Activated CD8-positive, alpha-beta memory T cell treated with anti-CD3 and anti-CD28 coated beads, Interleukin-2, amount 50 U/mL, for 24 hours (primary cell): ENCODE measurements at regions not wholly inside any gene's neighbourhood (a gene's known extent, or its start where the extent isn't known, plus 50 kb on each side); places are given as distances from the start of the nearest gene placed in this dataset.
"Not testable (repeated sequence)": the region's sequence is repeated elsewhere in the genome, so short reads cannot be mapped to it uniquely, and the experiment has no call there.

Source experiments
- DNase-seq: peaks from one replicate; pipeline ENCODE4 v3.0.0-alpha.2; 2020; ENCODE audit errors: extremely low read depth

DNA sequence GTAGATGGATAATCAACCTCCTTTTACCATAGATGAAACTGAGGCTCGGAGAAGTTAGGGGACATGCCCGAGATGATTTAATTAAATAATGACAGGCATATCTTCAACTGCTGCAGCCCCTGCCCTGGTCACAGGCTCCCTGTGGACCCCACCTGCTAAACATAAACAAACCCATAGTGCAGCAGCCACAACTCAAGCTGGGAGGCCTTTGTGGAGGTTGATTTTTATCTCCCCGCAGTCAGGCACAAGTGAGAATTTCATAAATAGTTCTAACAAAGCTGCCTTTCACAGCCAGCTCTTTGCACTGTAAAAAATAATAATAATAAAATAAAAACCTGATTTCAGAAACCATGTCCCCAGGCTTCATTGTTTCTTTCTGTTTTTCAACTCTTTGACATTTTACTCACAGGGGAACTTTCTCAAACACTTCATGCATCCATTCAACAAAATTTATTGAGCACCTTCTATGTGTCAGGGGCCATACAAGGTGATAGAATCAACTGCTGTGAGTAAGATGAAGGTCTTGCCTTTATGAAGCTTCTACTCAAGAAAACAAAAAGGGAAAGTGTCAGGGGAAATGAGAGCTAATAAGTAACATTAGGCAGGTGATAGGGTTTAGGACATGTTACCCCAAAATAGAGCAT is 393.6 kb upstream of the PROK2 start:
- no peak for DNase-seq

DNA sequence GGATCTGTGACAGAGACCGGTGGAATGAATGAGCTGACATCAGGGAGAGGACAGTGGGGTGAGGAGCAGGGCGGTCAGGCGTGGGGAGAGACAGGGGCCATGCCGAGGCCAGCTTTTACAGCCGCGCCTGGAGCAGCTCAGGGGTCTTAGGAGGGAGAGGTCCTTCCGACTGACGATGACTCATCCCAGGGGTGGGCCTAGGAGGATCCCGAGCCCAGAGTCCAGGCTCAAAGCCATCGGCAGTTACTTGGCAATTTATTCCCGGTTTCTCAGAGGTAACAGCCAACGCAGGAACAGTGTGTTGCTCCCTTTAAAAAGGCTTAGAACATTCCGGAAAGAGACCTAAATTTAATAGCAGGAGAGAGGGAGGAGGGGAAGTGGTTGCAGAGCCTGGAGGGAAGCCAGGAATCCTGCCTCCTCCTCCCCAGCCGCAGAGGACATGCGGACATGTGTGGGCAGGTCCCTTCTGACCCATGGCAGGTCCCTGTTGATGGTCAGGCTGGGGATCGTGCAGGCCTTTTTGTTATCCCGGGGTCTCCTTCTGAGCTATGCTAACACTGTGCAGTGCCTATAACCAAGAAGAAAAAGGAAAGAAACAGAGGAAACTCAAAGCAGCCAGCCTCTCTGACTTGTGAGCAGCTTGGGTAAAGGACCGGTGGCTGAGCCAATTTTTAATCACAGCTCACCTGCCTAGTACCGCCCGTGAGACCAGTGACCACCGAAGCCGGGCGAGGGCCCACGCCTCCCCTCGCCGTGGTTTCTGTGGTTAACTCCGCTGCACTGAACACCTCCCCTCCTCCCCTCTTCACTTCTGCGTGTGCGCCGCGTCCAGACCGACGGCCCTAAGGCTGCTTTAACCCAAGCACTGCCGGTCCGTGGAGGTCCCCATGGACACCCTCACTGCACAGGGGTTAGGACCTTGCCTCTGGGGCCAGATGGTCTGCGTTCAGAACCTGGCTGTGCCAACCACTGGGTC is 392.4 kb upstream of the PROK2 start:
- DNase-seq = no peak

DNA sequence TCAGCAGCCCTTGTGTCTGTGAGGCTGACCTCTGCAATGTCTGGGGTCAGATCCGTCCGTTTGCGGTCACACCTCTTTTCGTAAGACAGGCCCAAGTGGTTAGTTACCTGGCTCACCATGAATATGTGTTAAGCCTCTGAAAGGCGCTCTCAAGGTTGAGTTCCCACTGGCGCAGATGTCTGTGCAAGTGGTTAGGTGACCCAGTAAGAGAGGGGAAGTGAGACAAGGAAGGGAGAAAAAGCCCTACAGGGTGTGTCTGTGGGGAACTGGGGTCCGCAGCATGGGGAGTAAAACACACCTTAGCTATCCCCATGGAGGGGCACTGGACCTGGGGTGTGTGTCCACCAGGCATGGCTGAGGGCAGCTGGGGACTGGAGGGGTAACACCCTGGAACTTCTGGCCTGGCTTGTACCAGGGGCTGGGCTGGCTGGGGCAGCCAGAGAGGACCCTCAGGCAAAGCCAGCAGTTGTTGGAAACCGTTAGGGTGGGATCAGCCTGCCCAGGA is 391.6 kb upstream of the PROK2 start:
- no peak for DNase-seq

DNA sequence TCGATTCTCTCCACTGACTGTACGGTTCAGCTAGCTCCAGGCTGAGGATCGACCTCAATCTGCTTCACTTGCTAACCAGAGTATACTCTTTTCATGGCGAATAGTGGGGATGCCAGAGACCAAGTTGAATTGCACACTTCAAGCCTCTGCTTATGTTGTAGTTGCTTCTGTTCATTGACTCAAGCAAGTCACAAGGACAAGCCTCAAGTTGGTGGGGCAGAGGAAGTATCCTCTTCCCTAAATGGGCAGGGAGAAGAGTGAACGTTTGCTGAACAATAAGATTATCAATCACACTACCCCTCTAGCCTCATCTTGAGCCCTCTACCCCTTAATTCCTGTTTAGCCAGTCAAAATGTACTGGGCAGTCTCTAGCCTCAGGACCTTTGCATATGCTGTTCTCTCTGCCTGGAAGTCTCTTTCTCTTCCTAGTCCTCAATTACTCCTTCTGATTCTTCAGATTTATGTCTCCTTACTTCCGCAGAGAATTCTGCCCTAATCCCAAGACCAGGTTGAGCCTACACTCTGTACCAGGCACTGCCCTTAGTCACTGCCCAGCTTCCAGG is 390.4 kb upstream of the PROK2 start:
- DNase-seq = no peak

DNA sequence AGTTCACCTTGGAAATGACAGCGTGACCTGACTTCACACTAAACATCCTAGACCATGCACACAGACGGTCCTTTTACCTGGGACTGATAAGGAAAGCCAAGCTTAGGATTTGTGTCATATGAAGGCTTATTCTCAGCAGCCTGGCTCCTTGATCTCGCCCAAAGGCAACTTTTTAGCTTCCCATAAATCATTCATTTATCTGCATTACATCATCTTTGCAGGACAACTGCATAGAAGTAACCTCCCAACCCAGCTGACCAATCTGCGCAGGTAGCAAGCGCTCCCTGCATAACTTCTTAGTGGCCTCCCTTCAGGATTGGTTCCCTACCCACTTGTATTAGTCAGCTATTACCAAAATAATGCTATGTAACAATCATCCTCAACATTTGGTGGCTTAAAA is 389.9 kb upstream of the PROK2 start:
- no peak for DNase-seq

DNA sequence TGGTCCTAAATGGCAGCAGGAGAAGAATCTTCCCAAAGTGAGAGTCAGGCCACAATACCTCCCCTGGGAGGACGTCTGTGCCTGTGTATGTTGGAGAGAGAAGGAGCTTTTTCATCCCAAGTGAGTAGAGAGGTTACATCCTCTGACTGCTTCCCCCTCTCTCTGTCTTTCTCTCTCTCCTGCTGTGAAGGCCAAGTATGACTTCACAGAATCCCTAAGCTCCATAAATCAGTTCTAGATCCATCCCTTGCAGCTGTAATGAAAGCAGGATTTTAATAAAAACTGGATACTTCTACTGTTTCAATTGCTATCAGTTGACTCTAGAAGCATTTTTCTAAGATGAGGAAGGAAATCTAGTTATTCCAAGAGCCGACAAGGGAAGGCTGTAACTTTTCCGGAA is 389.1 kb upstream of the PROK2 start:
- no peak for DNase-seq

DNA sequence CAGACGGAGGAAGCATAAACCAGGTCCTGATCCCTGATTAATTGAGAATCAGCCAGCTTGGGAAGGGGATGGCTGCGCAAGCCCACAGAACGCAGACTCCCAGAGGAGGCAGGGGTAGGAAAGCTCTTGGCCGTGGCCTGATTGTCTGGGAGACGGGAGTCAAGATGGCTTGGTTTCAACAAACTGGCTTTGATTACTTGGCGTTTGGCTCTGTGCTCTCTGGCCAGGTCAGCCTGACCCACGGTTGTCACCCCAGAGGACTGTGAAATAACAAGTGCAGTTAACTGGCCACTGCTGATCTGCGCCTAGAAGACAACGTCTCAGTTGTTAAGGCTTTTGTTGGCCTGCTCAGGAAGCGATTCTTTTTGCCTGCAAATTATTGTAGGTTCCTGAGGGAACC is 387.0 kb upstream of the PROK2 start:
- DNase-seq = no peak

DNA sequence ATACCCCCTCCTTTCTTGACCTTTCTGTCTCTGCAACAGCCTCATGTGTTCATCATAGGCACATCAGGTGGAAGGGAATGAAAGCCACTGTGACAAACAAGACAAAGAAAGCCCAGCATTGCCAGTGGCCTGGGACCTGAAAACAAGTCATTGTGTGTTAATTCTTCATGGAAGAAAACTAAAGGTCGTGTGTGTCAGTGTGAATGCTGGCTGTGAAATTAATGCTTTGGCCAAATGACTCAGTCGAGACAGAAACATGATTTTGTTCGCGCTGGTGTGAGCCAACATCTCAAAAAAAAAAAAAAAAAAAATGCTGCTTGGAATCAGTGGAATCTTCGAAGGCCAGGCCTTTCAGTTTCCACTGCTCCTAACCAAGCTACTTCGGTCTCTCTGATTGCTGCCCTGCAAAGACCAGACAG is 386.5 kb upstream of the PROK2 start:
- DNase-seq = no peak

DNA sequence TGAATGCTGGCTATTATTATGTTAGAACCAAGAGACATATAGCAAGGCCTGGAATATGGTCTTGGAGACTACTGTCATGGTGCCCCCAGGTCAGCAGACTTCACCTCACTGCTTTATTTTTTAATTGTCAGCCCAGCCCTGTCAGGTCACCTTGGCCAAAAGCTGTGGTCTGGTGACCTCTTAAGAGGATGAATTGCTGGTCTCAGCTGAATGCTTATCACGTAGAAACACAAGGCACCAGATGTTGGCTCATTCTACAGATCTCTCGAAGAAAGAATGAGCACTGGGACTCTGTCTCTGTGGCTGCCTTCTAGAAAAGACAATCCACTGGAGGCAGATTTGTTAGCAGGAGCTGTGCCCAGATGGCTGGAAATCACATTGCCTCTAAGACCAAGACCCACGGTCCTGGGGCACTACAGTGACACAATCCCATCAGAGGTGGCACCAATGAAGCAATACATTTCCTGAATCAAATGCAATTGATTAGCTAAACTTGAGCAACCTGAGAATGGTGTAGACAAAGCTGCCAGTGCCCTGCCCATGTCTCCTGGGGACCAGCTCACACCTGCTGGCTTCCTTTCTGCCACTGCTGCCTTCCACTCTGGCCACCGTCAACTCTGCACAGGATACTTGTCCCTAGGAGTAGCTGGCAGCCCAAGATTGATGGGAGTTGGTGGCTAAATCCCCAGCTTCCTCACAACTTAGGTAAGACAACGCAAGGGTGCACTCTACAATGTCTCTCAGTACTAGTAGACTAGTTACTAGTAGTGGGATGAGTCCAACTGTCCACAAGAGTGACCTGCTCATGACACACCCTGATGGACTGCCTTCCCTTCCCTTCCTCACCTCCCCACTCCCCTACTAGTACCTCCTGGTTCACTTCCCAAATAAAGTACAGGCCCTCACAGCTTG is 384.9 kb upstream of the PROK2 start:
- no peak for DNase-seq

DNA sequence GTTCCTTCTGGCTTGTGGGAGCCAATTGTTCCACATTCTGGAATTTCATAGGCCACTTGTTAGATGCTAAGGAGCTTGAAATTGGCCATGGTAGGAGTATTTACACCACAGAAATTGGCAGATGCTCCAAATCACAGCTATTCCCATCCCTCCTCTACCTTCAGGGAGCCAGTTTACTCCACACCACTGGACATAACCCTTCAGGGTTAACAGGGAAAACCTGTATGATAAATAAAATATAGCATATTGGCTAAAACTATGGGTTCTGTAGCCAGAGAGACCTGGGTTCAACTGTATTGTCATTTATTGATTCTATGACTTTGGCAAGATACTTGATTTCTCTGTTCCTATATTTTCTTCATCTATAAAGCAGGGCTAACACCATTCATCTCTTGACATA is 384.2 kb upstream of the PROK2 start:
- DNase-seq = no peak

DNA sequence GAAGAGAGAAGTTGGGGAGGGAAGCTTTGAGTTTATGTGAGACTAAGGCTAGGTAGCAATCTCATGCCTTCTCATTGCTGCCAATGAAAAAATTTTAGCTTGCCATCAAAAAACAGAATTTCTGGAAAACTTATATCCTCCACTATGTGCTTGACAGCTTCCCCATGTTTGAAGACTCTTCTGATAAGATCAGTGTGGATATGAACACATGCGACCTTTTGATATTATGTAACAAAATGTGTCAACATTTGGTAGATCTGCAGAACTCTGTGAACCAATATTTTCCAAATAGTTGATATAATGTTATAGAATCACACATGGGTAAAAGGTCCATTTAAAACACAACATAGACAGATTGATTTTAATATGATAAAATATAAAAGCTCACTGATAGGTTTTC is 380.9 kb upstream of the PROK2 start:
- no peak for DNase-seq

DNA sequence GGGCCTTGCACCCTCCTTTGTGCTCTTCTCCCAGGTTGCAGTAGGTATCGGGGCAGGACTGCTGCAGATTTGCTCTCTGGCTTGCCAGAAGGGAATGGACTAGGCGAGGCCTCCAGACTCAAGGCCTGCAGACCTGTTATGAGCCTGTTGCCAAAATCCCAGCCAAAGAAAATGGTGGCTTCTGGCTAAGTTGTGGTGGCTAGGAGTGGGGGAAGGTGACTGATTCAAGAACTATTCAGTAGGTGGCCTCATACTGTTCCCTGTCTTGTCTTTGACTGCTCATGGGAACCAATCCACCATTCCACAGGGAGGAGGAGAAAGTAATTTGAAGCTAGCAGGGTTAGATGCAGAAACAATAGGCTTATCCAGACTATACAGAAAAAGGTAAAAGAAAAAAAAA is 380.4 kb upstream of the PROK2 start:
- DNase-seq = no peak

DNA sequence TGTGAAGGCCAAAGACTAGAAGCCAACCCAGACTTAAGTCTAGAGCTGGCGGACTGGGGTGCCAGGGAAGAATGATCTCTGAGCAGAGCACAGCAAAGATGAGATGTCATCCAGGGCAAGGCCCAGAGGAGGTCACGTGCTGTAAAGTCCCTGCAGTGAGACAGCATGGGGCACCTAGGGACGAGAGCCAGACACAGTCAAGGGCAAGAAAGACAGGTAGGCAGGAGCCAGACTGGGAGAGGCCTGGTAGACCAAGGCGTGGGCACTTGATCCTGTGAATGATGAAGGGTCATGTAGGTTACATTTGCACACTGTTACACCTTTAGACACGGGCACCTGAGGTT is 379.7 kb upstream of the PROK2 start:
- DNase-seq = no peak

DNA sequence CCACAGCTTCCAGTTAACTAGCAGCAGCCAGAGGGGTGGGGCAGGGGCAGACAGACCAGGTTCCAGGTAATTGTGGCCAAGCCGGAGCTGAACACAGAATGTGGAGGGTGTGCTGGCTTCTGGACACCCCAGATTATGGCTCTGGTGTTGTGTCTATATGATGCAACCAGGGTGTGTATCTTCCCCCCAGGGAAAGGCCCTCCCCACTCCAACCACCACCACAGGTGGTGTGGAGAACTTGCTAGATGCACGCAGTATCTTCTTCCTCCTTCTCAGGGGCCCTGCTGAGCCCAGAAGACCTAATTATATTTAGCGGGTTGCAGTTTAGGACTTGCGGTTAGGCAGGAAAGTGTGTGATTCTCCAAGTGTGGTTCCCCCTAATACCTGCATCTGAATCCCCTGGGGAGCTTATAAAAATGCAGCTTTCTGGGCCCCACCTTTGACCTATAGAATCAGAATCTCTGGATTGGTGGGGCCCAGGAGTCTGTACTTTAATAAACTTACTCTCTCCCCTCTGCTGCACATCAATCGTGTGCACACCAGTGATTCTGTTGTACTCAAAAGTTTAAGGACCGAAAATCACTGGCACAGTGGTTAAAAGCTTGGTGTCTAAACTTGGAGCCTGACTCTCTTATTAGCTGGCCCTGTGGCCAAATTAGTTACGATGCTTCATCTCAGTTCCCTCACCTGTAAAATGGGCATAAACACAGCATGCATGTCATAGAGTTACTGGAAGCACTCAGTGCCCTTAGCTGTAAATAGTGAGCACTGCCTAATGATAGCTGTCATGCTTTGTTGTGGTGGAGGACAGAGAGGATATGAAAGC is 379.1 kb upstream of the PROK2 start:
- no peak for DNase-seq

DNA sequence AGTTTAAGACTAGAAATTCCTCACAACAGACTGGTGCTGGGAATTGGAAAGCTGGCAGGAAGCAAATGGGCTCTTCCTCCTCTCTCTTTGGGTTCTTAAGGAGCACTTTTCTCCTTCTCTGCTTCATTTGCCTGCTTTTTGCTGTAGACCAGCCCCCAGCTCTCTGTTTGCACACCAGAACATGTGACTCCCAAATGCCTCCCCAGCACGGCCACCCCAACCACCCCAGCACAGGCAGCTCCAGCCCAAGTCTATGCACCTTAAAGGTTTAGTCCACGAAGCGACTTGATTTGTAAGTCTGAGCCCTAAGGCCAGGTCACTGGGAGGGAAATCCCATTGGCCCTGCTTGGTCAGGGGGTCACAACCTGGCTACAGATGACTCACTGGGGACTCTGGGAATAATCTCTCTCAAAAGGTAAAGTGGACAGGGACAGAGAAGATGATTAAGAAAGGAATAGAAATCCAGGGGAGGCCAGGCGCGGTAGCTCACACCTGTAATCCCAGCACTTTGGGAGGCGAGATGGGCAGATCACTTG is 377.8 kb upstream of the PROK2 start:
- no peak for DNase-seq

DNA sequence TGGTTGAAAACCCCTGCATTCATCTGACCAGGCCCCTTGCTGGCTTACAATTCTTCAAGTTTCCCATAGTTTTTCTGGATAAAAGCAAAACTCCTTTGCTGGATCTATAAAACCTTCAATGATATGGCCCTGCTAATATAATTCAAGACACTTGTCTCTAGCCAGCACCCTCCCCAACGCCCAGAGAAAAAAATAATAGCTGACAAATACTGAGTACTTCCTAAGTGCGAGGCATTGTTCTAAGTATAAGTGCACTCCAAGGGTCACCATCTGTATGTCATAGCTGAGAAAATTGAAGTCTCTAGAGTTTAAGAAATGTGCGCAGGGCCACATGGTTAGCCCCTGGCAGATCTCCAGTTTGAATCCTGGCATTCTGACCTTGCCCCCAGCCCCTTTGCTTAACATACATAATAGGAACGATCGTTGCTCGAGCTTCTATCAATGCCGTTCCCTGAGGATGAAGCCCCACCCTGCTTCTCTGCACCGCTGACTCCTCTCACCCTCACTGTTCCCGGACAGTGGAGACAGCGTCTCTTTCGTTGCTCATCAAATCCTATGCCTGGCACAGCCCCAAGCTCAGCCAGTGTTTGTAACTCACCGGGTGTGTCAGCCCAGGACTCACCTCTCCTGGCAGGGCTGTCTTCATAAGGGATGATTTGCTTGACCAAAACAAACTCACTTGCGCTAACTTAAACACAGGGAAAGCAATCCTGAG is 377.1 kb upstream of the PROK2 start:
- DNase-seq = no peak

DNA sequence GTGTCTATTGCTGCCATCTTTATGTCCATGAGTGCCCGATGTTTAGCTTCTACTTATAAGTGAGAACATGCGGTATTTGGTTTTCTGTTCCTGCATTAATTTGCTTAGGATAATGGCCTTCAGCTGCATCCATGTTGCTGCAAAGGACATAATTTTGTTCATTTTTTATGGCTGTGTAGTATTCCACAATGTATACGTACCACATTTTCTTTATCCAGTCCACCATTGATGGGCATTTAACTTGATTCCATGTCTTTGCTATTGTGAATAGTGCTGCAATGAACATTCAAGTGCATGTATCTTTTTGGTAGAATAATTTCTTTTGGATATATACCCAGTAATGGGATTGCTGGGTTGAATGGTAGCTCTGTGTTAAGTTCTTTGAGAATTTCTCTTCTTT is 376.3 kb upstream of the PROK2 start:
- not testable (repeated sequence) for DNase-seq

DNA sequence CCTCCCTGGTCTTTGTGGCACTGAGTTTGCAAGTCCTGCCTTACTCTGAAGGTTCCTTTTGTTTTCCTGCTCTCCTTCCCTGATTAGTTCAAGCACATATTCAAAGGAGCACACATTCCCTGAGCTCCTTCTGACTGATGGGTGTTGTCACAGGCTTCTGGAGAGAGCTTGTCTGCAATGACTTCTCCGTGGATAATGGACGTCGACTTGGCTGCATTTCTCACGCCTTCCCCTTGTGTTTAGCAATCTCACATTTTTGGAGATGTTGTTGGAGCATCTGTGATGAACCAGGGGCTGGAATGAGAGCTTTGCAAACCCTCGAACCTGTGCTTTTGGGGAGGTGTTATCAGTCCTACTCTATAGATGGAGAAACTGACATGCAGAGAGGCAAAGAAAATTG is 375.4 kb upstream of the PROK2 start:
- DNase-seq = no peak

DNA sequence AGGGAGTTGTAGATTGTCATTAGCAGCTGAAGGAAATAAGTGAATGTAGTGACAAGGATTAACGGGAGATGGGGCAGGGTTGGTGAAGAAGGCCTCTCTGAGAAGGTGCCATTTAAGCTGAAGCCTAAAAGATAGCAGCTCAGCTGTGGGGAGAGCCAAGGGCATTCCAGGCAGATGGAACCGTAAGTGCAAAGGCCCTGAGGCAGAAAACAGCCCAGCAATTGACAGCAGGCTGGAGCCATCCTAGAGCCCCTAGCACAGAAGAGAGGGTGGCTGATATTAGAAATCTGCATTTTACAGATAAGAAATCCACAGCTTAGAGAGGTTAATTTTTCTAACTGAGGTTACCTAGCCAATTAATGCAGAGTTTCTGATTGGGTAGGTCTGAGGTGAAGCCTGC is 374.5 kb upstream of the PROK2 start:
- no peak for DNase-seq
